ENCODE measurements at regions not wholly inside any gene's neighbourhood (a gene's known extent, or its start where the extent isn't known, plus 50 kb on each side); places are given as distances from the start of the nearest gene placed in this dataset.

GRCh38 chr3:18766974-18767373, 341.8 kb upstream of the SATB1 start:
- no peak for DNase-seq (ENCODE audit: low spot score)
- TF ChIP-seq, protein P1, sequence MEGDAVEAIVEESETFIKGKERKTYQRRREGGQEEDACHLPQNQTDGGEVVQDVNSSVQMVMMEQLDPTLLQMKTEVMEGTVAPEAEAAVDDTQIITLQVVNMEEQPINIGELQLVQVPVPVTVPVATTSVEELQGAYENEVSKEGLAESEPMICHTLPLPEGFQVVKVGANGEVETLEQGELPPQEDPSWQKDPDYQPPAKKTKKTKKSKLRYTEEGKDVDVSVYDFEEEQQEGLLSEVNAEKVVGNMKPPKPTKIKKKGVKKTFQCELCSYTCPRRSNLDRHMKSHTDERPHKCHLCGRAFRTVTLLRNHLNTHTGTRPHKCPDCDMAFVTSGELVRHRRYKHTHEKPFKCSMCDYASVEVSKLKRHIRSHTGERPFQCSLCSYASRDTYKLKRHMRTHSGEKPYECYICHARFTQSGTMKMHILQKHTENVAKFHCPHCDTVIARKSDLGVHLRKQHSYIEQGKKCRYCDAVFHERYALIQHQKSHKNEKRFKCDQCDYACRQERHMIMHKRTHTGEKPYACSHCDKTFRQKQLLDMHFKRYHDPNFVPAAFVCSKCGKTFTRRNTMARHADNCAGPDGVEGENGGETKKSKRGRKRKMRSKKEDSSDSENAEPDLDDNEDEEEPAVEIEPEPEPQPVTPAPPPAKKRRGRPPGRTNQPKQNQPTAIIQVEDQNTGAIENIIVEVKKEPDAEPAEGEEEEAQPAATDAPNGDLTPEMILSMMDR (IDR thresholded peaks at IDR 0.05; ENCODE audit: extremely low read depth, insufficient read depth, missing control alignments), result no peak
- in situ Hi-C loops (cut with MboI; ENCODE audit: low pct_unique_long_range_greater_than_20kb, low sequenced_read_pairs, unreplicated experiment), result loop anchor here (25.0 kb wide), 1 partner anchor 880 kb away; no protein-coding TSS in a partner anchor

DNA sequence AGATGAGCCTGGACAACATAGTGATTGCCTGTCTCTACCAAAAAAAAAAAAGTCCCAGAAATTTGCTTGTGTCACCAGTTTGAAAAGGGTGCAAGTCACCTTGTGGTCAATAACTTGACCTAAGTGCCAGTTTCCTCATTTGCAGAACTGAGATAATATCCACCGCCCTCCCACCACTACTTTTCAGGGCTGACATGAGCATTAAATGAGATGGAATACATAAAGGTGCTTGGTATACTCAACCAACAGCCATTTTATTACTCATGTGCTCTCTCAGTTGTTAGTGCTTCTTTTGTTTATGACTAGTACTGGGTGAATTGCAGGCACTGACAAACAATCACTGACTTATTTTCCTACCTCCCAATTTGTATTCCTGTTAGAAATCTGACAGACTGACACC, 340.5 kb upstream of the SATB1 start:
- TF ChIP-seq, protein P1 (IDR thresholded peaks at IDR 0.05; ENCODE audit: extremely low read depth, insufficient read depth, missing control alignments), result no peak
- in situ Hi-C loops (cut with MboI; ENCODE audit: low pct_unique_long_range_greater_than_20kb, low sequenced_read_pairs, unreplicated experiment), result loop anchor here (25.0 kb wide), 1 partner anchor 878 kb away; no protein-coding TSS in a partner anchor

GRCh38 chr3:18765161-18765560, 340.0 kb upstream of the SATB1 start:
- TF ChIP-seq, protein P1 (IDR thresholded peaks at IDR 0.05; ENCODE audit: extremely low read depth, insufficient read depth, missing control alignments), result no peak
- DNase-seq (ENCODE audit: low spot score), result no peak
- in situ Hi-C loops (cut with MboI; ENCODE audit: low pct_unique_long_range_greater_than_20kb, low sequenced_read_pairs, unreplicated experiment), result loop anchor here (25.0 kb wide), 1 partner anchor 878 kb away; no protein-coding TSS in a partner anchor

More for the DNA sequence above, 340.5 kb upstream of the SATB1 start:
- no peak for DNase-seq (ENCODE audit: low spot score)

DNA sequence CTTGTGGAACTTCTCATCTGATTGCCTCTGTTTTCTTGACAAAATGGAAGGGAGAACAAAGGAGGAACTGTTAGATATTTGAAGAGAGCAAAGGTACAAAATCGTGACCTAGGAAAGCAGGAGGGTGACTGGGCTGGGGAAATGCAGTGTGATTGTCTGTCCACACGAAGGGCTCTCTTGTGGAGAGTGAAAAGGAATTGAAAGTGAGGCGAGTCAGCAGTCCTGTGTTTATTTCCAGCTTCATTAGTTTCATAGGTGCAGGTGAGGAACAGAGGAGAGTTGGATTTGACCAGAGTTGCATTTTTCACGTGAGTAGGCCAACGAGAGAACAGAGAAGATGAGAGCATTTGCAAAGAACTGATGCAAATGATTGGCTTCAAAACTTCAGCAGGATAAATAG, 336.4 kb upstream of the SATB1 start:
- no peak for DNase-seq (ENCODE audit: low spot score)
- in situ Hi-C loops (cut with MboI; ENCODE audit: low pct_unique_long_range_greater_than_20kb, low sequenced_read_pairs, unreplicated experiment), result loop anchor here (25.0 kb wide), 1 partner anchor 874 kb away; no protein-coding TSS in a partner anchor
- TF ChIP-seq, protein P1 (IDR thresholded peaks at IDR 0.05; ENCODE audit: extremely low read depth, insufficient read depth, missing control alignments), result no peak

DNA sequence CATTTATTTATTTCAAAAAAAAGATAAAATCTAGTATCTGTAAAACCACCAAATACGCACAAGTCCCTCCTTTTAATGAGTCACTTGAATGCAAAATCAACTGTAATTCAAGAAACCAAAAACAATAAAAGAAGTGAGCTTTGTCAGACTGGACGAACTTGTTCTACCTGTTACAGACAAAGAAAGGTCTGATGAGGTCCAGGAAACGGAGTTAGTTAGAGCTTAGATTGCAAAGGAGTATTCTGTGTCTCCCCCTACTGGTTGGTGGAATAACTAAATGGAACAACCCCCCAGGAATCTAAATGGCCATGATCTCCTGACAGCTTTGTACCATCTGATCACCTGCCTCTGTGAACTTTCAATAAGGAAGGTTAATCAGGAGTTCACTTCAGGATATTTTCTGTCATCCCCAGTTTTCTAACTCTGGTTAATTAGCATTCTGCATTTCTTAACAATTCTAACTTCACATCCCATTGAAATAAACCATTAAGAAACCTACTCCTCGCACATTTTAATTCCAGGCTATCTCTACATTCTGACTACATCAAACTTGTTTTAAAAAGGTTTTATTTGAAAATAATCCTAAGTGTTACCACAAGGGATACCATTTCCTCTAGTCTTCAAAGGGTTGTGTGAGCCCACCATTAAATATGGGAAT, 333.0 kb upstream of the SATB1 start:
- DNase-seq (ENCODE audit: low spot score), result peak; percentile 12
- TF ChIP-seq, protein P1 (IDR thresholded peaks at IDR 0.05; ENCODE audit: extremely low read depth, insufficient read depth, missing control alignments), result peak; percentile 74
- in situ Hi-C loops (cut with MboI; ENCODE audit: low pct_unique_long_range_greater_than_20kb, low sequenced_read_pairs, unreplicated experiment), result loop anchor here (25.0 kb wide), 1 partner anchor 871 kb away; no protein-coding TSS in a partner anchor

GRCh38 chr3:18757476-18757875, 332.3 kb upstream of the SATB1 start:
- TF ChIP-seq, protein P1 (IDR thresholded peaks at IDR 0.05; ENCODE audit: extremely low read depth, insufficient read depth, missing control alignments), result no peak
- in situ Hi-C loops (cut with MboI; ENCODE audit: low pct_unique_long_range_greater_than_20kb, low sequenced_read_pairs, unreplicated experiment), result loop anchor here (25.0 kb wide), 1 partner anchor 870 kb away; no protein-coding TSS in a partner anchor
- DNase-seq (ENCODE audit: low spot score), result no peak

All from GM13977 (cell line).